Activated CD4-positive, alpha-beta memory T cell treated with anti-CD3 and anti-CD28 coated beads for 36 hours (primary cell): ENCODE measurements at regions not wholly inside any gene's neighbourhood (a gene's known extent, or its start where the extent isn't known, plus 50 kb on each side); places are given as distances from the start of the nearest gene placed in this dataset.

Experiments used
- CTCF ChIA-PET: fragments of 350-600 bp; sonication (Branson Sonifier 250); formaldehyde crosslinking; loops from one replicate; lab custom pipeline; 2021; ENCODE audit warnings: antibody characterized with exemption, inconsistent platforms; lab: Charles Lee
- POLR2A ChIA-PET: fragments of 350-600 bp; sonication (Branson Sonifier 250); formaldehyde crosslinking; loops from one replicate; lab custom pipeline; 2021; ENCODE audit warnings: antibody characterized with exemption; lab: Charles Lee
- DNase-seq: peaks from one replicate; pipeline ENCODE4 v3.0.0-alpha.2; 2020
- H3K27ac Mint-ChIP-seq: one replicate; pipeline ENCODE4 v1.8.0; 2021; ENCODE audit warnings: mixed read lengths
- H3K27me3 Mint-ChIP-seq: one replicate; pipeline ENCODE4 v1.8.0; 2021; ENCODE audit warnings: mixed read lengths
- H3K36me3 Mint-ChIP-seq: one replicate; pipeline ENCODE4 v1.8.0; 2021; ENCODE audit warnings: mixed read lengths
- H3K4me1 Mint-ChIP-seq: one replicate; pipeline ENCODE4 v1.8.0; 2021; ENCODE audit warnings: low read depth, mixed read lengths
- H3K4me3 Mint-ChIP-seq: one replicate; pipeline ENCODE4 v1.8.0; 2021; ENCODE audit warnings: mild to moderate bottlenecking, mixed read lengths
- H3K9me3 Mint-ChIP-seq: one replicate; pipeline ENCODE4 v1.8.0; 2021; ENCODE audit warnings: mixed read lengths
- intact Hi-C: fragments of 100-400 bp; cut with micrococcal nuclease; formaldehyde crosslinking; loops from one replicate; pipeline ENCODE4 v1.15.1; 2023

DNA sequence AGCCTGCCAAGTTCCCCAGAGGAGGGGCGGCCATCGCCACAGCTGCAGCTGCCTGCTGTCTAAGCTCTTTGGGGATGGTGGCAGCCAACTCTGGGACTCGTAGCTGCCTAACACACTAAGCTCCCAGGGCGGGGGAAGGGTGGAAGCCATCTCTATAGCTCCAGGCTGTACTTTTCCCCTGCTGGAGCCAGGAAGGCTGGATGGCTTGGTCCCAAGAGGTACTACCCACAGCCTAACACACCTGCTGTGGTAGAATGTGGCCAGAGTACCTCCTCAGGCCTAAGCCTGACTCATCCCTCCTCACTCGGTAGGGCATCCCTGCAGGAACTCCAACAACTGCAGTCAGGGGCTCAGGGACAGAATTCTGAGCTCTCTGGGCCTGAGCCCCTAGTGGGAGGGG is 151.7 kb upstream of the TAC1 start:
- Mint-ChIP-seq H3K4me3 (no peak overlapping the region), H3K27me3 (no peaks in the 10 kb centered on the region), H3K9me3 (peaks cover 5% of the 10 kb centered on the region), H3K27ac (no peak overlapping the region), H3K36me3 (no peaks in the 10 kb centered on the region), H3K4me1 (no peaks in the 10 kb centered on the region)
- DNase-seq: no peak
- CTCF ChIA-PET: no interaction called here
- POLR2A ChIA-PET: no interaction called here
- intact Hi-C loops: no loop called here

- H3K27me3 Mint-ChIP-seq: peaks cover 2% of the 10 kb centered on the region
- no peak overlapping the region for H3K4me3 Mint-ChIP-seq
- POLR2A ChIA-PET: no interaction called here
- H3K27ac Mint-ChIP-seq: no peak overlapping the region
- no peaks in the 10 kb centered on the region for H3K9me3 Mint-ChIP-seq
- no peak for DNase-seq
- no peaks in the 10 kb centered on the region for H3K4me1 Mint-ChIP-seq
- H3K36me3 Mint-ChIP-seq: no peaks in the 10 kb centered on the region
- CTCF ChIA-PET: no interaction called here
- intact Hi-C loops: no loop called here
Observed at GRCh38 chr7:97595439-97595838, 136.4 kb upstream of the TAC1 start.

DNA sequence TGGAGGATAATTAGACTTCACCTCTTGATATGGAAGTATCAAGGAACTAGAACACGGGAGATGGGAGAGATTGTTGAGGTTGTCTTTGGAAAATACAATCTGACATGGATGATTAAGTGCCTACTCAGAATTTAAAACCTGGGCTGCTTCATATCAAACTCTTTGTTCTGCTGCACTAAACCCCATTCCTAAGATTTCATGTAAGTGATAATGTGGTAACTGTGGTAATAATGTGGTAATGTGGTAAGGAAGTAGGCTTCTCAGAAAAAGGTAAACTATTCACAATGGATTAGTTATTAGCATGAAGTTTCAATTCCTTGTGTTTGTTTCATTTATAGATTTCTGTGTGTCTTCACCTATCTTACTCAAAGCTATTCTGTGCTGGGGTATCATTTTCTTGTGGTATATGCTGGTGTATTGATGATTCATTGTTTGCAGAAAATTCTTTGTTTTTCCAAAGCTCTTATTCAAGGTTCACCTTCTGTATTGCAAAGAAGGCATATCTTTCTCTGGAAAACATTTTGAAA is 129.9 kb upstream of the TAC1 start:
- no peak for DNase-seq
- intact Hi-C loops: no loop called here
- CTCF ChIA-PET: no interaction called here
- Mint-ChIP-seq H3K27ac (no peak overlapping the region), H3K9me3 (no peaks in the 10 kb centered on the region), H3K4me3 (no peak overlapping the region), H3K36me3 (no peaks in the 10 kb centered on the region), H3K27me3 (peaks cover 1% of the 10 kb centered on the region), H3K4me1 (no peaks in the 10 kb centered on the region)
- POLR2A ChIA-PET: no interaction called here

GRCh38 chr7:97620495-97620894 is 111.4 kb upstream of the TAC1 start:
- ChIA-PET CTCF (no interaction called here), POLR2A (no interaction called here)
- Mint-ChIP-seq H3K27me3 (no peaks in the 10 kb centered on the region), H3K4me1 (no peaks in the 10 kb centered on the region), H3K9me3 (no peaks in the 10 kb centered on the region), H3K4me3 (no peak overlapping the region), H3K36me3 (no peaks in the 10 kb centered on the region), H3K27ac (no peak overlapping the region)
- no peak for DNase-seq
- intact Hi-C loops: no loop called here

- CTCF ChIA-PET: no interaction called here
Observed at GRCh38 chr7:97623333-97623732, 108.6 kb upstream of the TAC1 start.

GRCh38 chr7:97630116-97630515 is 101.8 kb upstream of the TAC1 start:
- ChIA-PET CTCF (no interaction called here), POLR2A (no interaction called here)
- Mint-ChIP-seq H3K36me3 (no peaks in the 10 kb centered on the region), H3K4me3 (no peak overlapping the region), H3K9me3 (no peaks in the 10 kb centered on the region), H3K27me3 (peaks cover 5% of the 10 kb centered on the region), H3K4me1 (no peaks in the 10 kb centered on the region), H3K27ac (no peak overlapping the region)
- intact Hi-C loops: no loop called here
- no peak for DNase-seq

More at GRCh38 chr7:97623333-97623732, 108.6 kb upstream of the TAC1 start:
- POLR2A ChIA-PET: no interaction called here
- no peak overlapping the region for H3K4me3 Mint-ChIP-seq
- no peaks in the 10 kb centered on the region for H3K9me3 Mint-ChIP-seq
- DNase-seq: no peak
- no peak overlapping the region for H3K27ac Mint-ChIP-seq
- H3K27me3 Mint-ChIP-seq: peaks cover 5% of the 10 kb centered on the region
- H3K4me1 Mint-ChIP-seq: no peaks in the 10 kb centered on the region
- intact Hi-C loops: no loop called here
- H3K36me3 Mint-ChIP-seq: no peaks in the 10 kb centered on the region

- Mint-ChIP-seq H3K27ac (no peak overlapping the region), H3K9me3 (no peaks in the 10 kb centered on the region), H3K36me3 (no peaks in the 10 kb centered on the region), H3K27me3 (peaks cover 2% of the 10 kb centered on the region), H3K4me3 (no peak overlapping the region), H3K4me1 (no peaks in the 10 kb centered on the region)
- CTCF ChIA-PET: no interaction called here
- POLR2A ChIA-PET: no interaction called here
- intact Hi-C loops: no loop called here
- no peak for DNase-seq
Observed at GRCh38 chr7:97635622-97636021, 96.3 kb upstream of the TAC1 start.

GRCh38 chr7:97639036-97639435 is 92.8 kb upstream of the TAC1 start:
- Mint-ChIP-seq H3K36me3 (no peaks in the 10 kb centered on the region), H3K9me3 (peaks cover 3% of the 10 kb centered on the region), H3K27ac (no peak overlapping the region), H3K4me3 (no peak overlapping the region), H3K4me1 (no peaks in the 10 kb centered on the region), H3K27me3 (peaks cover 2% of the 10 kb centered on the region)
- POLR2A ChIA-PET: no interaction called here
- intact Hi-C loops: no loop called here
- no peak for DNase-seq
- CTCF ChIA-PET: no interaction called here

DNA sequence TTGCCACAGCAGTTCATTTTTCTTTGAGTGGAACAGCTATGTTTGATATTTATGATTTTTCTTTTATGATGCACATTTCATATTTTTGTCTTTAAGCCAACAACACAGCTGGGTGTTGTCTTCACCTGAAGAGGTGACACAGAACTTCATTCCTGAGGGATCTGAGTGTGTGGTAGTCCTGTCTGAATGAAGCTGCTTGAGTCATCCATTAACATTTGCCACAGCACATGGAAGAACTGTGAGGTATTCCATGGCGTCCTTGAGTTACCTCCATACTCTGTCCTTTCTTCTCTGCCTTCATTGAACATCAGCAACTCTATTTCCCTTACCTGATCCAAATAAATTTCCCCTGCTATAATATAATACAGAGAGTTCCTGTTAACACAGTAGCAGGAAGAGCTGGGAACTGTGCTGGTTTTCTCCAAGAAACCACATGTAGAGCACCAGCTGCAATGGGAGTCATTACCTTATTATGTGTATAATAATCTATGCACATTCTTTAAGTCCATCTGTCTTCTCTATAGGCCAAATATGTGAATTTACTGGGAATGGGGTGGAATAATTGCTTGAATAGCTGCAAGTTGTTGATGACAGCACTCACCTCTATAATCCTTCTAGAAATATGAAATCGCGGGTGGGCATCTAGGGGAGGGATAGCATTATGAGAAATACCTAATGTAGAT is 72.4 kb upstream of the TAC1 start:
- no peak for DNase-seq
- no peaks in the 10 kb centered on the region for H3K36me3 Mint-ChIP-seq
- no peak overlapping the region for H3K4me3 Mint-ChIP-seq
- CTCF ChIA-PET: interaction anchor here (0.6 kb wide), 1 partner anchor 356 kb away, joined by 3 read pairs; no protein-coding TSS in a partner anchor
- H3K9me3 Mint-ChIP-seq: no peaks in the 10 kb centered on the region
- intact Hi-C loops: no loop called here
- no peak overlapping the region for H3K27ac Mint-ChIP-seq
- POLR2A ChIA-PET: no interaction called here
- no peaks in the 10 kb centered on the region for H3K4me1 Mint-ChIP-seq
- peaks cover 2% of the 10 kb centered on the region for H3K27me3 Mint-ChIP-seq

DNA sequence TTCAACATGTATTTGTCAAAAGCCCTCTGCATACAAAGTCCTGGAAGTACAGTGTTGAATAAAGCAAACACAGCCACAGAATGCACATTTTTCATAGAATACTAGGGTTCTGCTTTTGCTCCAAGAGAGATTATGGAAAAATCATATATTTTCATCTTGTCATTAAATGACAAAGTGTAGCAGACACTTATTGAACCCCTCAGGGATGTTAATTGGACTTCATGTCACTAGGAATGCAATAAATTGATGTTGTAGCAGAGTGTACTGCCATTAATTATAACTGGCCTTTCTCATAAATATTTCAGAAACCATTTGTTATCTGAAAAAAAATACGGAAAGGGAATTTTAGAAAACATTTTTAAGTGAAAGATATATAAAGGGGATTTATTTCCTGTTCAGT is 64.5 kb upstream of the TAC1 start:
- ChIA-PET POLR2A (no interaction called here), CTCF (no interaction called here)
- Mint-ChIP-seq H3K27ac (no peak overlapping the region), H3K4me3 (no peak overlapping the region), H3K4me1 (no peaks in the 10 kb centered on the region), H3K9me3 (no peaks in the 10 kb centered on the region), H3K36me3 (no peaks in the 10 kb centered on the region), H3K27me3 (peaks cover 8% of the 10 kb centered on the region)
- intact Hi-C loops: no loop called here
- DNase-seq: no peak

- no peaks in the 10 kb centered on the region for H3K4me1 Mint-ChIP-seq
- H3K27ac Mint-ChIP-seq: no peak overlapping the region
- H3K9me3 Mint-ChIP-seq: no peaks in the 10 kb centered on the region
- POLR2A ChIA-PET: no interaction called here
- H3K27me3 Mint-ChIP-seq: peaks cover 8% of the 10 kb centered on the region
- CTCF ChIA-PET: no interaction called here
- H3K4me3 Mint-ChIP-seq: no peak overlapping the region
- no peak for DNase-seq
- no peaks in the 10 kb centered on the region for H3K36me3 Mint-ChIP-seq
- intact Hi-C loops: no loop called here
Observed at GRCh38 chr7:97671571-97671970, 60.3 kb upstream of the TAC1 start.

GRCh38 chr7:97680622-97681021 is 51.3 kb upstream of the TAC1 start:
- ChIA-PET POLR2A (no interaction called here), CTCF (interaction anchor here (1.3 kb wide), 1 partner anchor 11 kb away, joined by 3 read pairs; no protein-coding TSS in a partner anchor)
- no peaks in the 10 kb centered on the region for H3K4me1 Mint-ChIP-seq
- H3K36me3 Mint-ChIP-seq: no peaks in the 10 kb centered on the region
- H3K27ac Mint-ChIP-seq: no peak overlapping the region
- DNase-seq: no peak
- intact Hi-C loops: no loop called here
- no peak overlapping the region for H3K4me3 Mint-ChIP-seq
- H3K9me3 Mint-ChIP-seq: no peaks in the 10 kb centered on the region
- H3K27me3 Mint-ChIP-seq: peaks cover 2% of the 10 kb centered on the region
